ENCODE measurements at regions not wholly inside any gene's neighbourhood (a gene's known extent, or its start where the extent isn't known, plus 50 kb on each side); places are given as distances from the start of the nearest gene placed in this dataset.

DNA sequence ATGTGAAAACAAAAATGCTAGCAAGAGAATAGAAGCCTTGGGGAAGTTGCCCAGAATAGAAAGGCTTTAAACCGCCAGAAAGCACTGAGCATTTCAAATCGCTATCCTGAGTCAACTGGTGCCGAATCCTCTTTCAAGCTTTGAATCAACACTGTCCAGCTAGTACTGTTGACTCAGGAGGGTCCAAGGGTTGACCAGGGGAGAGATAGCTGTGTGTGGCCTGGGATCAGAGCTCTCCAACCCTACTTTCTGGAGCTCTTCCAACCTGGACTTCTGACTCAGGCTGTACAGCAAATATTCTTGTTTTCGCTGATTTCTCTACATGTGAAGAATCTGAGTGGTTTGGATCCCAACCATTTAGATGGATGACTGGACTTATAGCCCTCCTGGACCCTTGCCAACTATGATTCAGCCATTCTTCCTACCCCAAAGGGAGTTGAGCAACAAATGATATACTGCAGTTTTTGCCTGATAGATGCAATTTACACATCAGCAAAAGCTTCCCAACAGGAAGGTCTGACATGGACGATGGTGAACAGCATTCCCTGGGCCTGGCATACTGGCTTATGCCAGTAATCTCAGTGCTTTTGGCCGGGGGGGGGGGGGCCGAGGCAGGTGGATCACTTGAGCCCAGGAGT lies 154.0 kb upstream of the SDK2 start:
- CTCF ChIA-PET = interaction anchor here (0.6 to 1.6 kb wide), 3 partner anchors 23 to 292 kb away, joined by 3 read pairs; no protein-coding TSS in a partner anchor
- H3K4me1 Mint-ChIP-seq = peaks cover 29% of the 10 kb centered on the region
- POLR2A ChIA-PET = no interaction called here
- H3K9me3 Mint-ChIP-seq = peaks cover 5% of the 10 kb centered on the region
- no peak for TF ChIP-seq RELA (CRISPR knock-in tag; IDR thresholded peaks at IDR 0.05; ENCODE audit: borderline replicate concordance)
- peak; percentile 86 for TF ChIP-seq GABPB1 (CRISPR knock-in tag; IDR thresholded peaks at IDR 0.05)
- TF ChIP-seq, protein P1, sequence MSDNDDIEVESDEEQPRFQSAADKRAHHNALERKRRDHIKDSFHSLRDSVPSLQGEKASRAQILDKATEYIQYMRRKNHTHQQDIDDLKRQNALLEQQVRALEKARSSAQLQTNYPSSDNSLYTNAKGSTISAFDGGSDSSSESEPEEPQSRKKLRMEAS (CRISPR knock-in tag; IDR thresholded peaks at IDR 0.05) = no peak
- no peak overlapping the region for H3K27ac Mint-ChIP-seq
- no peaks in the 10 kb centered on the region for H3K36me3 Mint-ChIP-seq
- H3K27me3 Mint-ChIP-seq (ENCODE audit: low read depth) = peaks cover 22% of the 10 kb centered on the region
- DNase-seq (ENCODE audit: low spot score) (no peak), ATAC-seq (no peak)
- no peak overlapping the region for H3K4me3 Mint-ChIP-seq

DNA sequence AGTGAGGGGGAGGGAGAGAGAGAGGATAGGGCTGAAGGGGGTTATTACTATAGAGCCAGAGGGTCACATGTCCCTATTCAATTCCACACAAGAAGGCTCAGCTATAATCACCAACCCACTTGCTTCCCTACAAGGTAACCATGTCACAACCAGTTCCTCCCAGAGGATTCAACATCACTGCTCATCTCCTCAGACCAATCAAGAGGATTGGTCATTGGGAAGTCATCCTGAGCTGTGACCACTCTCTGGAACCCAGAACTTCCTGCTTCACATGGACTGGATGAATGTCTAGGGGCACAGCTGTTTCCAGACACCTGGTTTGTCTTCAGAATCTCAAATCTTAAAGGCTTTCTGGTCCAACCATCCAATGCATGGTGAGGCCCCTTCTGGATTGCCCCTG lies 154.9 kb upstream of the SDK2 start:
- TF ChIP-seq ZNF671 (CRISPR knock-in tag; IDR thresholded peaks at IDR 0.05) = no peak
- TF ChIP-seq, protein P1 (CRISPR knock-in tag; IDR thresholded peaks at IDR 0.05) = no peak
- TF ChIP-seq FOXJ3 (CRISPR knock-in tag; IDR thresholded peaks at IDR 0.05; ENCODE audit: borderline replicate concordance) = no peak
- TF ChIP-seq, protein P2, sequence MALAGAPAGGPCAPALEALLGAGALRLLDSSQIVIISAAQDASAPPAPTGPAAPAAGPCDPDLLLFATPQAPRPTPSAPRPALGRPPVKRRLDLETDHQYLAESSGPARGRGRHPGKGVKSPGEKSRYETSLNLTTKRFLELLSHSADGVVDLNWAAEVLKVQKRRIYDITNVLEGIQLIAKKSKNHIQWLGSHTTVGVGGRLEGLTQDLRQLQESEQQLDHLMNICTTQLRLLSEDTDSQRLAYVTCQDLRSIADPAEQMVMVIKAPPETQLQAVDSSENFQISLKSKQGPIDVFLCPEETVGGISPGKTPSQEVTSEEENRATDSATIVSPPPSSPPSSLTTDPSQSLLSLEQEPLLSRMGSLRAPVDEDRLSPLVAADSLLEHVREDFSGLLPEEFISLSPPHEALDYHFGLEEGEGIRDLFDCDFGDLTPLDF (CRISPR knock-in tag; IDR thresholded peaks at IDR 0.05) = no peak
- TF ChIP-seq, protein P3, sequence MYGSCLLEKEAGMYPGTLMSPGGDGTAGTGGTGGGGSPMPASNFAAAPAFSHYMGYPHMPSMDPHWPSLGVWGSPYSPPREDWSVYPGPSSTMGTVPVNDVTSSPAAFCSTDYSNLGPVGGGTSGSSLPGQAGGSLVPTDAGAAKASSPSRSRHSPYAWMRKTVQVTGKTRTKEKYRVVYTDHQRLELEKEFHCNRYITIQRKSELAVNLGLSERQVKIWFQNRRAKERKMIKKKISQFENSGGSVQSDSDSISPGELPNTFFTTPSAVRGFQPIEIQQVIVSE (CRISPR knock-in tag; IDR thresholded peaks at IDR 0.05; ENCODE audit: borderline replicate concordance) = no peak
- TF ChIP-seq, protein P4, sequence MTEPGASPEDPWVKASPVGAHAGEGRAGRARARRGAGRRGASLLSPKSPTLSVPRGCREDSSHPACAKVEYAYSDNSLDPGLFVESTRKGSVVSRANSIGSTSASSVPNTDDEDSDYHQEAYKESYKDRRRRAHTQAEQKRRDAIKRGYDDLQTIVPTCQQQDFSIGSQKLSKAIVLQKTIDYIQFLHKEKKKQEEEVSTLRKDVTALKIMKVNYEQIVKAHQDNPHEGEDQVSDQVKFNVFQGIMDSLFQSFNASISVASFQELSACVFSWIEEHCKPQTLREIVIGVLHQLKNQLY (CRISPR knock-in tag; IDR thresholded peaks at IDR 0.05) = no peak
- no peak for TF ChIP-seq ZNF317 (CRISPR knock-in tag; IDR thresholded peaks at IDR 0.05; ENCODE audit: borderline replicate concordance, low read depth)
- TF ChIP-seq FOXK1 (CRISPR knock-in tag; IDR thresholded peaks at IDR 0.05) = no peak
- TF ChIP-seq ATF1 (CRISPR knock-in tag; IDR thresholded peaks at IDR 0.05) = no peak
- TF ChIP-seq, protein P5, sequence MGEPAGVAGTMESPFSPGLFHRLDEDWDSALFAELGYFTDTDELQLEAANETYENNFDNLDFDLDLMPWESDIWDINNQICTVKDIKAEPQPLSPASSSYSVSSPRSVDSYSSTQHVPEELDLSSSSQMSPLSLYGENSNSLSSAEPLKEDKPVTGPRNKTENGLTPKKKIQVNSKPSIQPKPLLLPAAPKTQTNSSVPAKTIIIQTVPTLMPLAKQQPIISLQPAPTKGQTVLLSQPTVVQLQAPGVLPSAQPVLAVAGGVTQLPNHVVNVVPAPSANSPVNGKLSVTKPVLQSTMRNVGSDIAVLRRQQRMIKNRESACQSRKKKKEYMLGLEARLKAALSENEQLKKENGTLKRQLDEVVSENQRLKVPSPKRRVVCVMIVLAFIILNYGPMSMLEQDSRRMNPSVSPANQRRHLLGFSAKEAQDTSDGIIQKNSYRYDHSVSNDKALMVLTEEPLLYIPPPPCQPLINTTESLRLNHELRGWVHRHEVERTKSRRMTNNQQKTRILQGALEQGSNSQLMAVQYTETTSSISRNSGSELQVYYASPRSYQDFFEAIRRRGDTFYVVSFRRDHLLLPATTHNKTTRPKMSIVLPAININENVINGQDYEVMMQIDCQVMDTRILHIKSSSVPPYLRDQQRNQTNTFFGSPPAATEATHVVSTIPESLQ (CRISPR knock-in tag; IDR thresholded peaks at IDR 0.05) = no peak
- TF ChIP-seq TP53 (CRISPR knock-in tag; IDR thresholded peaks at IDR 0.05) = no peak
- TF ChIP-seq, protein P6, sequence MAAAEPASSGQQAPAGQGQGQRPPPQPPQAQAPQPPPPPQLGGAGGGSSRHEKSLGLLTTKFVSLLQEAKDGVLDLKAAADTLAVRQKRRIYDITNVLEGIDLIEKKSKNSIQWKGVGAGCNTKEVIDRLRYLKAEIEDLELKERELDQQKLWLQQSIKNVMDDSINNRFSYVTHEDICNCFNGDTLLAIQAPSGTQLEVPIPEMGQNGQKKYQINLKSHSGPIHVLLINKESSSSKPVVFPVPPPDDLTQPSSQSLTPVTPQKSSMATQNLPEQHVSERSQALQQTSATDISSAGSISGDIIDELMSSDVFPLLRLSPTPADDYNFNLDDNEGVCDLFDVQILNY (CRISPR knock-in tag; IDR thresholded peaks at IDR 0.05) = no peak
- no peak for TF ChIP-seq ZNF396 (CRISPR knock-in tag; IDR thresholded peaks at IDR 0.05; ENCODE audit: borderline replicate concordance)
- no peak for ATAC-seq
- Mint-ChIP-seq H3K36me3 (no peaks in the 10 kb centered on the region), H3K9me3 (peaks cover 5% of the 10 kb centered on the region), H3K4me3 (no peak overlapping the region), H3K27me3 (ENCODE audit: low read depth) (peaks cover 22% of the 10 kb centered on the region), H3K27ac (no peak overlapping the region), H3K4me1 (peaks cover 33% of the 10 kb centered on the region)
- DNase-seq (ENCODE audit: low spot score) = no peak
- POLR2A ChIA-PET = no interaction called here
- CTCF ChIA-PET = interaction anchor here (0.6 to 1.6 kb wide), 2 partner anchors 22 to 163 kb away, joined by 3 read pairs; no protein-coding TSS in a partner anchor
